ENCODE measurements at regions not wholly inside any gene's neighbourhood (a gene's known extent, or its start where the extent isn't known, plus 50 kb on each side); places are given as distances from the start of the nearest gene placed in this dataset.

- H3K36me3 ChIP-seq, result no peaks in the 10 kb centered on the region
- no peak for TF ChIP-seq CTCF (IDR thresholded peaks at IDR 0.05; ENCODE audit: low read depth, low read length)
- H3K27me3 ChIP-seq (ENCODE audit: insufficient read depth, low read depth, severe bottlenecking), result no peaks in the 10 kb centered on the region
- no peak overlapping the region for H3K27ac ChIP-seq
- no peaks in the 10 kb centered on the region for H3K9me3 ChIP-seq (ENCODE audit: severe bottlenecking)
- no peak for DNase-seq
- H3K4me3 ChIP-seq (ENCODE audit: low read depth, low read length), result no peak overlapping the region
These were observed 279.4 kb upstream of the GRIA1 start for GRCh38 chr5:153211076-153211475.

- Histone ChIP-seq H3K4me3 (ENCODE audit: low read depth, low read length) (no peak overlapping the region), H3K36me3 (no peaks in the 10 kb centered on the region), H3K27me3 (ENCODE audit: insufficient read depth, low read depth, severe bottlenecking) (no peaks in the 10 kb centered on the region), H3K9me3 (ENCODE audit: severe bottlenecking) (no peaks in the 10 kb centered on the region), H3K27ac (no peak overlapping the region)
- no peak for DNase-seq
- no peak for TF ChIP-seq CTCF (IDR thresholded peaks at IDR 0.05; ENCODE audit: low read depth, low read length)
These were observed 278.0 kb upstream of the GRIA1 start for GRCh38 chr5:153212471-153212870.

GRCh38 chr5:153222936-153223335 is 267.5 kb upstream of the GRIA1 start:
- no peaks in the 10 kb centered on the region for H3K36me3 ChIP-seq
- no peaks in the 10 kb centered on the region for H3K9me3 ChIP-seq (ENCODE audit: severe bottlenecking)
- TF ChIP-seq CTCF (IDR thresholded peaks at IDR 0.05; ENCODE audit: low read depth, low read length), result no peak
- no peaks in the 10 kb centered on the region for H3K27me3 ChIP-seq (ENCODE audit: insufficient read depth, low read depth, severe bottlenecking)
- no peak overlapping the region for H3K4me3 ChIP-seq (ENCODE audit: low read depth, low read length)
- no peak for DNase-seq
- H3K27ac ChIP-seq, result no peak overlapping the region

GRCh38 chr5:153223376-153223775 is 267.1 kb upstream of the GRIA1 start:
- no peaks in the 10 kb centered on the region for H3K36me3 ChIP-seq
- no peaks in the 10 kb centered on the region for H3K9me3 ChIP-seq (ENCODE audit: severe bottlenecking)
- no peak for DNase-seq
- H3K27me3 ChIP-seq (ENCODE audit: insufficient read depth, low read depth, severe bottlenecking), result no peaks in the 10 kb centered on the region
- H3K4me3 ChIP-seq (ENCODE audit: low read depth, low read length), result no peak overlapping the region
- H3K27ac ChIP-seq, result no peak overlapping the region
- no peak for TF ChIP-seq CTCF (IDR thresholded peaks at IDR 0.05; ENCODE audit: low read depth, low read length)

- Histone ChIP-seq H3K27me3 (ENCODE audit: insufficient read depth, low read depth, severe bottlenecking) (no peaks in the 10 kb centered on the region), H3K4me3 (ENCODE audit: low read depth, low read length) (no peak overlapping the region), H3K27ac (no peak overlapping the region), H3K9me3 (ENCODE audit: severe bottlenecking) (no peaks in the 10 kb centered on the region), H3K36me3 (no peaks in the 10 kb centered on the region)
- DNase-seq, result no peak
- TF ChIP-seq CTCF (IDR thresholded peaks at IDR 0.05; ENCODE audit: low read depth, low read length), result no peak
These were observed 265.8 kb upstream of the GRIA1 start for GRCh38 chr5:153224651-153225050.

GRCh38 chr5:153233933-153234332 is 256.5 kb upstream of the GRIA1 start:
- Histone ChIP-seq H3K27ac (no peak overlapping the region), H3K4me3 (ENCODE audit: low read depth, low read length) (no peak overlapping the region), H3K36me3 (no peaks in the 10 kb centered on the region), H3K9me3 (ENCODE audit: severe bottlenecking) (no peaks in the 10 kb centered on the region), H3K27me3 (ENCODE audit: insufficient read depth, low read depth, severe bottlenecking) (no peaks in the 10 kb centered on the region)
- DNase-seq, result no peak
- TF ChIP-seq CTCF (IDR thresholded peaks at IDR 0.05; ENCODE audit: low read depth, low read length), result no peak
